ENCODE measurements at regions not wholly inside any gene's neighbourhood (a gene's known extent, or its start where the extent isn't known, plus 50 kb on each side); places are given as distances from the start of the nearest gene placed in this dataset.

DNA sequence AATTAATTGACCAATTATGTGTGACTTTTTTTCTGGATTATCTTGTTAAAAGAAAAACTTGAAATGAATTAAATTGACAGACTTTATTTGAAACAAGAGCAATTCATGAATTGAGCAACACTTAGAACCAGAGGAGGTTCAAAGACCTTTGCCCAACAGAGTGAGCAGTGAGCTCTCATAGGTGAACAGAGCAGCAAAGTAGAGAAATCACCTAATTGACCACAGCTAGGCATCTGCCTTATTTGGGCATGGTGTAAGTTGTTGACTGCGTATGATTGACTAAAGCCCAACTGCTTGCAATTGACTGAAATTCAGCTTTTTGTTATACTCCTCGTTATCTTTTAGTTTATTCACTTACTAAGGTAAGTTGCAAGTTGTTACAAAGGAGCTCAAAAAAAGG, 1216.0 kb upstream of the ALCAM start:
- no peaks in the 10 kb centered on the region for H3K27me3 ChIP-seq
- H3K4me3 ChIP-seq = no peak overlapping the region
- DNase-seq = no peak
- no peaks in the 10 kb centered on the region for H3K36me3 ChIP-seq
- H3K27ac ChIP-seq = no peak overlapping the region
- TF ChIP-seq EP300 (IDR thresholded peaks at IDR 0.05) (no peak), POLR2AphosphoS5 (IDR thresholded peaks at IDR 0.05) (no peak), POLR2A (IDR thresholded peaks at IDR 0.05) (no peak)
- TF ChIP-seq, protein P1, sequence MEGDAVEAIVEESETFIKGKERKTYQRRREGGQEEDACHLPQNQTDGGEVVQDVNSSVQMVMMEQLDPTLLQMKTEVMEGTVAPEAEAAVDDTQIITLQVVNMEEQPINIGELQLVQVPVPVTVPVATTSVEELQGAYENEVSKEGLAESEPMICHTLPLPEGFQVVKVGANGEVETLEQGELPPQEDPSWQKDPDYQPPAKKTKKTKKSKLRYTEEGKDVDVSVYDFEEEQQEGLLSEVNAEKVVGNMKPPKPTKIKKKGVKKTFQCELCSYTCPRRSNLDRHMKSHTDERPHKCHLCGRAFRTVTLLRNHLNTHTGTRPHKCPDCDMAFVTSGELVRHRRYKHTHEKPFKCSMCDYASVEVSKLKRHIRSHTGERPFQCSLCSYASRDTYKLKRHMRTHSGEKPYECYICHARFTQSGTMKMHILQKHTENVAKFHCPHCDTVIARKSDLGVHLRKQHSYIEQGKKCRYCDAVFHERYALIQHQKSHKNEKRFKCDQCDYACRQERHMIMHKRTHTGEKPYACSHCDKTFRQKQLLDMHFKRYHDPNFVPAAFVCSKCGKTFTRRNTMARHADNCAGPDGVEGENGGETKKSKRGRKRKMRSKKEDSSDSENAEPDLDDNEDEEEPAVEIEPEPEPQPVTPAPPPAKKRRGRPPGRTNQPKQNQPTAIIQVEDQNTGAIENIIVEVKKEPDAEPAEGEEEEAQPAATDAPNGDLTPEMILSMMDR (IDR thresholded peaks at IDR 0.05) = no peak
- H3K4me1 ChIP-seq = no peaks in the 10 kb centered on the region
- 79 to 80% methylated on average over 2 of the region's 2 CpGs for whole genome bisulfite sequencing, 2 donors
- H3K9me3 ChIP-seq = no peaks in the 10 kb centered on the region
- intact Hi-C loops (cut with DNase I) = no loop called here

DNA sequence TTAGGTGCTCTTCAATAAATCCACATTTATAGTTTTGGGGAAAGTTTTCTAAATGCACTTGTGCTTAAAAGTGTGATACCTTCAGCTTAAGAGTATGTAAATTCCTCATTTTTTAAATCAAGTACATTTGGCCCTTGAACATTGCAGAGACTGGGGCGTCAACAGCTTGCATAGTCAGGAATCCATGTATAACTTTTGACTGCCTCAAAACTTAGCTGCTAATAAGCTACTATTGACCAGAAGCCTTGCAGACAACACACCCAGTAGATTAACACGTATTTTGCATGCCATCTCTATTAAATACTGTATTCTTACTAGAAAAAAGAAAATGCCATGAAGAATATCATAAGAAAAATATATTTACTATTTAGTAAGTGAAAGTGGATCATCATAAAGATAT, 1211.8 kb upstream of the ALCAM start:
- H3K4me3 ChIP-seq = no peak overlapping the region
- intact Hi-C loops (cut with DNase I) = no loop called here
- no peaks in the 10 kb centered on the region for H3K4me1 ChIP-seq
- DNase-seq = no peak
- WGBS, 2 donors = 35 to 41% methylated on average over 2 of the region's 2 CpGs
- H3K27me3 ChIP-seq = no peaks in the 10 kb centered on the region
- no peak overlapping the region for H3K27ac ChIP-seq
- TF ChIP-seq POLR2AphosphoS5 (IDR thresholded peaks at IDR 0.05) (no peak), POLR2A (IDR thresholded peaks at IDR 0.05) (no peak), EP300 (IDR thresholded peaks at IDR 0.05) (no peak)
- TF ChIP-seq, protein P1 (IDR thresholded peaks at IDR 0.05) = no peak
- H3K9me3 ChIP-seq = no peaks in the 10 kb centered on the region
- no peaks in the 10 kb centered on the region for H3K36me3 ChIP-seq

DNA sequence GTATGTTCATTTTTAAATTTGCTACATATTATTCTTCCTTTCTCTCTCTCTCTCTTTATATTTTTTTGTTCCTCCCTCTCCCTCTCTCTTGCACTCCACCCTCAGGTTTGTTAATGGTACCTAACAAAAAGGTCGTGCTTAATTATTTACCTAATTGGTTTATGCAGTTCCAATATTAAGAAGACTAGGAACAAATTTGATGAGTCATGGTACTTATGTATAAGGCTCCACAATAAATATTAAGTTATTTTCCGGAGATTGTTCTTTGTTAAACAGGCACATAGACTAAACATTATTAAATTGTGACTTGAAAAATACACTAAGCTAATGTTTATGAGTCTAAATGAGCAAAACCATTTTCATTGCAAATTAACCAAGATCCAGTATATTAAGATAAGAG, 1200.8 kb upstream of the ALCAM start:
- 79 to 85% methylated on average over 2 of the region's 2 CpGs for WGBS, 2 donors
- H3K27ac ChIP-seq = no peak overlapping the region
- H3K36me3 ChIP-seq = no peaks in the 10 kb centered on the region
- peaks cover 0 to 5% (median 2%) of the 10 kb centered on the region in 4 donors for H3K9me3 ChIP-seq
- no peak for DNase-seq
- no peaks in the 10 kb centered on the region for H3K4me1 ChIP-seq
- H3K4me3 ChIP-seq = no peak overlapping the region
- TF ChIP-seq, protein P1 (IDR thresholded peaks at IDR 0.05) = no peak
- TF ChIP-seq EP300 (IDR thresholded peaks at IDR 0.05) = no peak
- TF ChIP-seq POLR2A (IDR thresholded peaks at IDR 0.05) = no peak
- TF ChIP-seq POLR2AphosphoS5 (IDR thresholded peaks at IDR 0.05) = no peak
- H3K27me3 ChIP-seq = no peaks in the 10 kb centered on the region
- intact Hi-C loops (cut with DNase I) = no loop called here

DNA sequence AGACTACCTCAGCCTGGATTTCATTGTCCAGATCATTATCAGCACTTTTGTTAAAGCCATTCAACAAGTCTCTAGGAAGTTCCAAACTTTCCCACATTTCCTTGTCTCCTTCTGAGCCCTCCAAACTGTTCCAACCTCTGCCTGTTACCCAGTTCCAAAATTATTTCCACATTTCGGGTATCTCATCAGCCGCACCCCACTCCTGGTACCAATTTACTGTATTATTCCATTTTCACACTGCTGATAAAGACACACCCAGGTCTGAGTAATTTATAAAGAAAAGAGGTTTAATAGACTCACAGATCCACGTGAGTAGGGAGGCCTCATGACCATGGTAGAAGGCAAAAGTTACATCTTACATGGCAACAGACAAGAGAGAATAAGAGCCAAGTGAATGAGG, 1198.3 kb upstream of the ALCAM start:
- intact Hi-C loops (cut with DNase I) = no loop called here
- TF ChIP-seq POLR2A (IDR thresholded peaks at IDR 0.05) = no peak
- no peak for TF ChIP-seq POLR2AphosphoS5 (IDR thresholded peaks at IDR 0.05)
- TF ChIP-seq EP300 (IDR thresholded peaks at IDR 0.05) = no peak
- TF ChIP-seq, protein P1 (IDR thresholded peaks at IDR 0.05) = no peak
- H3K27me3 ChIP-seq = no peaks in the 10 kb centered on the region
- H3K27ac ChIP-seq = no peak overlapping the region
- no peaks in the 10 kb centered on the region for H3K4me1 ChIP-seq
- no peaks in the 10 kb centered on the region for H3K36me3 ChIP-seq
- DNase-seq = no peak
- WGBS, 2 donors = 77 to 85% methylated on average over 3 of the region's 3 CpGs
- H3K9me3 ChIP-seq = peaks cover 0 to 5% (median 2%) of the 10 kb centered on the region in 4 donors
- H3K4me3 ChIP-seq = no peak overlapping the region

DNA sequence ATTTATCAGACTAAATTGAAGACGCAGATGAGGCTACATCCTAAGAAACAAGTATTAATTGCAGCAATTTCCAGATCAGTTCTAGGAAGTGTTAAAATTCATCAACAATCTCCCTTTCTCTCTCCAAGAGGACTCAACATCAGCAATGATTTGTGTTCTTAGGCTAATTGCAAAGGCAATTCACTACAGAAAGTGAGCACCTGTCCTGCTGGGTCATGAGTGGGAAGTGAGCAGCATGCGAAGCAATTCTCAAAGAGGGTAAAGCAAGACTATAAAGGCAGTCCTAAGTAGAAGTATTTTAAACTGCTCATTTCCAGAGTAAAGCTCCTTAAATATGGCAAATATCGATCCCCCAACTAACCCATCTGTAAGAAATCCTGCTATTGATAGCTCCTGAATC, 1191.0 kb upstream of the ALCAM start:
- Histone ChIP-seq H3K4me3 (no peak overlapping the region), H3K36me3 (no peaks in the 10 kb centered on the region), H3K27me3 (no peaks in the 10 kb centered on the region), H3K27ac (no peak overlapping the region), H3K4me1 (no peaks in the 10 kb centered on the region), H3K9me3 (no peaks in the 10 kb centered on the region)
- intact Hi-C loops (cut with DNase I) = no loop called here
- TF ChIP-seq POLR2A (IDR thresholded peaks at IDR 0.05) (no peak), EP300 (IDR thresholded peaks at IDR 0.05) (no peak), POLR2AphosphoS5 (IDR thresholded peaks at IDR 0.05) (no peak)
- TF ChIP-seq, protein P1 (IDR thresholded peaks at IDR 0.05) = no peak
- DNase-seq = no peak
- 76 to 80% methylated on average over 3 of the region's 3 CpGs for WGBS, 2 donors

Data from sigmoid colon (tissue), 6 donors.